GM18517 (cell line): ENCODE measurements at regions not wholly inside any gene's neighbourhood (a gene's known extent, or its start where the extent isn't known, plus 50 kb on each side); places are given as distances from the start of the nearest gene placed in this dataset.

ENCODE experiments used
- ATAC-seq: cut with Tn5 transposase; IDR thresholded peaks from one replicate; pipeline ENCODE4 v1.9.1; 2021; ENCODE audit warnings: mild to moderate bottlenecking, moderate library complexity; ENCODE audit not compliant: unreplicated experiment

- ATAC-seq: no peak
These were observed 385.8 kb downstream of the C3orf38 start for GRCh38 chr3:88535563-88535962.

- no peak for ATAC-seq
These were observed 393.2 kb downstream of the C3orf38 start for GRCh38 chr3:88542916-88543315.

- no peak for ATAC-seq
These were observed 422.7 kb downstream of the C3orf38 start for GRCh38 chr3:88572450-88572849.

- no peak for ATAC-seq
These were observed 423.7 kb downstream of the C3orf38 start for GRCh38 chr3:88573472-88573871.

GRCh38 chr3:88574146-88574545 is 424.4 kb downstream of the C3orf38 start:
- no peak for ATAC-seq

GRCh38 chr3:88584451-88584850 is 434.7 kb downstream of the C3orf38 start:
- no peak for ATAC-seq

GRCh38 chr3:88586121-88586640 is 436.4 kb downstream of the C3orf38 start:
- ATAC-seq: no peak

- no peak for ATAC-seq
These were observed 439.4 kb downstream of the C3orf38 start for GRCh38 chr3:88589138-88589537.

GRCh38 chr3:88595026-88595425 is 445.3 kb downstream of the C3orf38 start:
- no peak for ATAC-seq

- no peak for ATAC-seq
These were observed 446.7 kb downstream of the C3orf38 start for GRCh38 chr3:88596451-88596850.

GRCh38 chr3:88610820-88611219 is 461.1 kb downstream of the C3orf38 start:
- ATAC-seq: no peak

GRCh38 chr3:88611826-88612326 is 462.1 kb downstream of the C3orf38 start:
- ATAC-seq: no peak

GRCh38 chr3:88616413-88616812 is 466.7 kb downstream of the C3orf38 start:
- ATAC-seq: no peak

- no peak for ATAC-seq
These were observed 467.5 kb downstream of the C3orf38 start for GRCh38 chr3:88617283-88617682.

- no peak for ATAC-seq
These were observed 468.4 kb downstream of the C3orf38 start for GRCh38 chr3:88618021-88618645.

- no peak for ATAC-seq
These were observed 471.8 kb downstream of the C3orf38 start for GRCh38 chr3:88621586-88621985.

GRCh38 chr3:88623709-88624108 is 473.9 kb downstream of the C3orf38 start:
- ATAC-seq: no peak

- ATAC-seq: no peak
These were observed 476.8 kb downstream of the C3orf38 start for GRCh38 chr3:88626456-88627120.

- ATAC-seq: no peak
These were observed 478.5 kb upstream of the EPHA3 start for GRCh38 chr3:88628901-88629300.

- ATAC-seq: no peak
These were observed 475.2 kb upstream of the EPHA3 start for GRCh38 chr3:88632226-88632625.

- no peak for ATAC-seq
These were observed 466.8 kb upstream of the EPHA3 start for GRCh38 chr3:88640581-88640980.

- no peak for ATAC-seq
These were observed 466.3 kb upstream of the EPHA3 start for GRCh38 chr3:88641033-88641604.
